HG03045 (cell line): ENCODE measurements at regions not wholly inside any gene's neighbourhood (a gene's known extent, or its start where the extent isn't known, plus 50 kb on each side); places are given as distances from the start of the nearest gene placed in this dataset.
"Not testable (repeated sequence)": the region's sequence is repeated elsewhere in the genome, so short reads cannot be mapped to it uniquely, and the experiment has no call there.

Experiments
- ATAC-seq: cut with Tn5 transposase; IDR thresholded peaks from one replicate; pipeline ENCODE4 v1.9.1; 2021; ENCODE audit warnings: mild to moderate bottlenecking, moderate library complexity; ENCODE audit not compliant: unreplicated experiment

DNA sequence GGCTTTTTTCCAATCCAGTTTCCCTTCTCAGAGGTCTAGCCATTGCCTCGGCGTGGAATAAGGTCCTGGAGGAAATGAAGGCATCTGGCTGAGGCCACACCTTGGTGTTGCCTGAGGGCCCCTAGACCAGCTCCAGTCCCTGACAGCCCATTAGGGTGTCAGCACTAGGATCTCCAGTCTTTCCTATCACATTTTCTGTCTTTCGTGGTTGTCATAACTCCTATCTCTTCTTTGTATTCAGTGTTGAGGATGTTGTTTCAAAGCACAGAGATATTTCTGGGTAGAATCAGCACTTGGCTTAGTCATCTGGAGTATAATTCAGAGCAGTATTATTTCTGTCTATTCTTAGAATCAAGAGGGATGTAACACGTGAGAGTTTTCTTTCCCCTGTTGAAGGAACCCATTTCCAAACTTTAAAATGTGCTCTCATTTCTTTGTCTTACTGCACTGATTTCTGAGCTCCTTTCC, 844.3 kb downstream of the KCNT2 start:
- no peak for ATAC-seq

DNA sequence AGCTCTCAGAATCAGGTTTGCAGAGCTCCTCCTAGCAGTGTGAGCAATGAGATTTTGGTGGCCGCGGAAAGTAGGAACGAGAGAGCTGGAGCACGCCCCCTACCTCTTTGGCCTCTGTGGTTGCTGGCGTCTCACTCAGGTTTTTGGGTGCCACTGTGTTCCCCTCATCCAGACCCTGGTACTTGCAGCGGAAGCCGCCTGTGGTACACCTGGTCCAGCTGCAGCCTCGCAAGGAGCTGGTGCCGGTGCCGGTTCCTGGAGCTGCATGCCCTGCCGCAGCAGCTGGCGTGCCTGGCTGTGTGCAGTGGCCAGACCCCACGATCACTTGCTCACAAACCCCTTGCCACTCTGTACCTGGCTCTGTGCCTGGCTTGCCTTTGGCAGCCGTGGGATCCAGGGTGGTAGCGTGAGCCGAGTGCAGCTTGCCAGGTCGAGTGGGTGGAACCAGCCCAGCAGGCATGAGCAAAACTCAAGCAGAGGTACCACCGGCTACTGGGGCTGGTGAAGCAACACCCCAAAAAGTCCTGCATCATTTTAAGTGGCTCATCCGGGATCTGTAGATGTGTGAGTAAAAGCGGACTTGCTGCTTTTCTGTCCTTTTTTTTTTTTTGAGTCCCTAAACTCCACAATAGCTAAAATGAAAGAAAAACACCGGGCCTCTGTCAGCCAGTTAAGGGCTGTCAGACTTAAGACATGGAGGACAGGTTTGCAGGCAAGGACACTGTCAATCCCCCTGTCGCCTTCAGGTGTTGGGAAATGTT, 844.9 kb downstream of the KCNT2 start:
- no peak for ATAC-seq

DNA sequence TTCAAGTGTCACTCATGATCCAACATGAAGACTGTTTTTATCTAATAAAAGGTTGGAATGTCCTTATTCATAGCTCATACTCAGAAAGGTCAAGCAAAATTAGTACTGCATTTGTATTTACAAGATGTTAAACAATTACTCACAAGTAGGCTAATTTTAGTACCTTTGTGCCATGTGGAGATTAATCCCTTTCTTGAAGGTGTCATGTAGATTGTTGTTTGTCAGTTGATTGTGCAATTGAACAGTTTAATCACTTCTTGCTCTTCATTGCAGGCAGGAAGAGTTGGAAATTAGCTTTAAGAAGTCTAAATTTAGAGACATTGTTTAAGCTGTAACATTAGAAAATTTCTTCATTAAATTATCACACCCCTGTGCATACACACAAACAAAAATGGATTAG, 847.1 kb downstream of the KCNT2 start:
- no peak for ATAC-seq

DNA sequence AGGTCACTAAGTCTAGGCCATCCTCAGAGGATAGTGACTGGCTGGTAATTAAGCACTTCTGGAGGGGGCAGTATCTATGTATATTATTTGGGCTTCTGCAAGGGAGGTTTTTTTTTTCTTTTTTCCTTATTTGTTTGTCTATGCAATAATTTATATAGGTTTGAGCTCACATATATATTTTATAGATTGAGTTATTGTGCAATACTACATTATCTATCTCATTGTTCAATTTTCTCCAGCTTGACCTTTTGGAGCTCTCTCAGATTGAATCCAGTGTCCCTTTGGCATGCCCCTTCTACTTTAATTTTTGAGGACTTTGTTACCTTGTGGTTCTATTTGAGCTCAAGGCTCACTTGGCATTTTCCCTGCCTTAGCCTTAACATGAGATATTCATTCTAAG, 852.1 kb downstream of the KCNT2 start:
- no peak for ATAC-seq

DNA sequence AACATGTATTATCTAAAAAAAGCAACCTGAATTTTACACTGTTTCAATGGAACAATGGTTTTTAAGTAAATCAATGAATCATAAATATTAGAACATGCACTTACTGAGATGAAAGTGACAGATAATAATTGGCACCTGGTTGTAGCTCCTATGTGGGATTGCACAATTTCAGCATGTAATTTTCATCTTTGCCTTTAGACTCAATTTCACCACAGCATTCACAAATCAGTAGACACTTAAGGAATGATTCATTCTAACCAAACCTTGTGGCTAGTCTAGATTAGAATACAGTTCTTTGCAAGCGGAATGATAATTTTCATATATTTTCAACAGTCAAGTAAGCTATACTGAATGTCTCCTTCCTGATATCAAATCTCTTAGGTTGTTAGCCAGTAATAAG, 853.4 kb downstream of the KCNT2 start:
- ATAC-seq = no peak

DNA sequence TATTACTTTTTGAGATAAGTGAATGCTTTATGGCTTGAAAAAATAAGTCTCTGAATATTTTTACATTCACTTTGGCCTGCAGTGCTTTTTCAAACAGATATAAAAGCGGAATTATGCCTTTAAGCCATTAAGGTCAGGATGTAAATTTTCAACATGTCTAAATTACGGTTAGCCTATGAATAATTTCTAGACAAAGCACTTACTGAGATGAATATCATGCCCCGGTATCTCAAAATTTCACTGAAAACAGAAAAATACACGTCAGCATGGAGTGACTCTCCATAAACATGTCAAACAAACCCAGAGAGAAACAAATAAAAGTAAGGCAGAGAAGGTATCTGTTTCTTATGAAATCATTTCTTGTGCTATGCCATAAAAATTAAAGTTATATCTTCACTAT, 853.9 kb downstream of the KCNT2 start:
- ATAC-seq = no peak

DNA sequence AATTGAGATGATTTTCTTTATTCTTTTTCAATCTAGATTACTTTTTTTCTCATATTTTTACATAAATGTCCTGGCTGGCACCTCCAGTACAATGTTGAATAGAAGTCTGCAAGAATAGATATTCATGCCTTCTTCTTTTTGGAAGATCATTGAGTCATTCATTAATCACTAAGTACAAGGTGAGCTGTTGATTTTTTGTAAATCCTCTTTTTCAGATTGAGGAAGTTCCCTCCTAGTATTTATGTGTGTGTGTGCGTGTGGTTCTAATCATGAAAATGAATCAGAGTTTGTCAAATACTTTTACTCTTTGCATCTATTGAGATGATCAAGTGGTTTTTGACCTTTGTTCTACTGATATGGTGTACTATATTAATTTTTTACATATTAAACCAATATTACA, 859.3 kb downstream of the KCNT2 start:
- no peak for ATAC-seq

DNA sequence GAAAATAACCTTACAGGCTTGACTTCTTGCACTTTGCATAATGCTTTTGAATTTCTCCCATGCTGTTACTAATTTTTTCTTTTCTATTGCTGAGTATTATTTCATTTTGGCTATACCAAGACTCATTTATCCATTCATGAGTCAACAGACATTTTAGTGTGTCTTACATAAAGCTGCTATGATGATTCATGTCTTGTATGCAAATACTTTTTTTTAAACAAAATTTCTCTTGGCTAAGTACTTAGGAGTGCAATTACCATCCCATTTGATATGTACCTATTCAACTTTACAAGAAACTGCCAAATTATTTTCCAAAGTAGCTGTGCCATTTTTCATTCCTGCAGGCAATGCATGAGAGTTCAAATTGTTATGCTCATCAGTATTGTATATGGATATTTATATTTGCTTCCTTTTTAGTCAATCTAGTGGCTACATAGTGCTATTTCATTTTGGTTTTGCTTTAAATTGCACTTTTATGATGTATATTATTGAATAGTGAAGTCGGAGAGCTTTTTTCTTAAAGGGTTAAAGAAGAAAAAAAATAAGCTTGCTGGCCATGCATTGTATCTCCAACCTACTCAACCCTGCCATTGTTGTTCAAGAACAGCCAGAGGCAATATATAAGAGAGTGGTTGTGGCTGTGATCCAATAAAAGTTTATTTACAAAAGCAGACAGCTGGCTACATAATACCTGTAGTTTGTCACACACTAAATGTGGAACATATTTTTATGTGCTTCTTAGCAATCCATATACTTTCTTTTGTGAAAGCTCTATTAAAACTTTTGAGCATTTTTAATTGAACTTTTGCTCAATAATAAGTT, 862.8 kb downstream of the KCNT2 start:
- ATAC-seq = no peak

DNA sequence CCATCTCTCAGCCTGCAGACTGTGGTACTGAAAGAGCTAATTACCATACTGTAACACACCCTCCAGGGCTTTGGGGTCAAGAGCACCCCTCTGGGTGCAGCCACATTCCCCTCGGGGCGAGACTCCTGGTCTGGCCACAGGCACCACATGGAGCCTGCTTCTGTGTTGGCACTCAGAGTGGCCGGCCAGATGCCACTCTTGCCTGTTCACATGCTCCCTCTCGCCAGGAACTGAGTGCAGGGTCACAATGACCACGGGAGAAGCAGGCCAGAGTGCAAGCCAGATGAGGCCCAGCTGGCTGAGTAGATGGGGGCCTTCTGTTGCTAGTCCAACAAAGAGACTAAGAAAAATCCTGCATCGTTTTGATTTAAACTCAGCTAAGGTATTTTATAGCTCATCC, 864.0 kb downstream of the KCNT2 start:
- ATAC-seq = no peak

DNA sequence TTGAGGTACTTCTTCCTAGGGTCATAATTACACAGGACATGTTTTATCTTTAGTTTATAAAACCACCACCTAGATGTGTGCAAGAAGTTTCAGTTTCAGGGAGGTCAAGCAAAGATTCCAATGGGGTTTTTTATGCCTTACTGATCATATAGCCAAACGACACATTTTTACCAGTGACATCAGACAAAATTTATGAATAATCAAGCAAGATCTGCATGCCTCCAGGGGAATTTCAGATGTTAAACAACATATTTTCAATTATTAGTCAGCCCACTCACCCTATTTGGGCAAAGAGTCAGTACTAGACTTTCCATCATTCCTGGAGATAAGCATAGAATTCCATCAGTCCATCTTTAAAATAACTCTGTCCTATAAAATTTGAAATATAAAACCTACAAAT, 867.4 kb downstream of the KCNT2 start:
- no peak for ATAC-seq

DNA sequence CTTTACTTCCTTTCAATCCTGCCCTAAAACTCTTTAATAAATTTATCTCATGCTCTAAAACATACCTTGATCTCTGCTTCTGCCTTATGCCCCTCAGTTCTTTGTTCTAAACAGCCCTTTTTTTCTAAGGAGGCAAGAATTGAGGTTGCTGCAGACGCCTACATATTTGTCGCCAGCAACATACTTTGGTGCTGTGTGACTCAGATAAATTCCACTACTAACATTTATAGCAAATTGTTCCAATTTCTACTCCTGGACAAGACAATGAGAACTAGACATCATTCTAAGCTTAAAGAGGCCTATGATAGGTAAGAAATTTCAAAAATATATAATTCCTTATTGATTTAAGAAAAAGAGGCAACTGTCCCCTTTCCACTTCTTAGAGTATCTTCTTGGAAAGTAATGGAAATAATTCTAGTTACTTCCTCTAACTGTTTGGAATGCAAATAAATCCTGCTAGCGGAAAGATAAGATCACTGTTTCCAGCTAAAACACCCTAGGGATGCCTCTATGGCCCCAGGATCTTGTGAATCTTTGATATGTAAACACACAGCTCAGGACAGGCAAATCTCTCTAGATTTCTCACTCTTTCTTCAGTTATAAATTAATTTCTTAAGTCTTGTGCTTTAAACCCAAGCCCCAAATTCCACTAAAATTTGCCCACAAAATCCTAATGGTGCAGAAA, 869.1 kb downstream of the KCNT2 start:
- no peak for ATAC-seq

DNA sequence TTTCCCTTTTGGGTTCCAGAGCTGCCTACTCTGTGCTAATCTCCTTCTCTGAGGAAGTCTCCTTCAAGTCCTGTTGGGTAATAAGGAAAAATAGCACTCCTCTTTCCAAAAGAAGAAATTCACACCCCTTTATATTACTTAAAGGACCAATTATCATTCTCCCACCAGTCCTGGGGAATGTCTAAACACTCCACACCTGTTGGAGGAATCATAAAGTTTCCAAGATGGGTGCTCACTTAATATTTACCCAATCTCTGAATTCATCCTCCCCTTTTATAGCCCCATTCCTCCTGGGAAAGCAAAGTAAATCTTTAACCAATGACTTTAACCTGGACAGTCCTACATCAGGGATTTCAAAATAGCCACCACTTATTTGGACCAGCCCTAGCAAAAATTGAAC, 873.1 kb downstream of the KCNT2 start:
- ATAC-seq = no peak

DNA sequence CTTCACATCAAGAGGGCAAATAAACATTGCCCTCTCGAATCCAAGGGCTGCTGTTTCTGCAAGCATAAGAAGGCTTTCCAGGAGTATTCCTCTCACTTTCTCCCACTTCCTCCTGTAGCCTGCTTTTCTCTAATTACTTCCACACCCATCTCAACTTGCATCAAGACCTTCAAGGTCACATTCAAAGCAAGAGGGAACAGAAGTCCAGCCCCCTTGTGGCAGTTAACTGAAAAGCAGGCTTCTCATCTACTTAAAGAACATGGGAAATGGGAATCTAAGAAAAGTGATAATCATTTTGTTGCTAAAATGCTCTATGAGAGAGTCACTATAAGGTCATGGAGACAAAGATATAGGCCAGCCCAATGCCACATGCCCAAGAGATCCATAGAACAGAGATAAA, 874.4 kb downstream of the KCNT2 start:
- no peak for ATAC-seq

DNA sequence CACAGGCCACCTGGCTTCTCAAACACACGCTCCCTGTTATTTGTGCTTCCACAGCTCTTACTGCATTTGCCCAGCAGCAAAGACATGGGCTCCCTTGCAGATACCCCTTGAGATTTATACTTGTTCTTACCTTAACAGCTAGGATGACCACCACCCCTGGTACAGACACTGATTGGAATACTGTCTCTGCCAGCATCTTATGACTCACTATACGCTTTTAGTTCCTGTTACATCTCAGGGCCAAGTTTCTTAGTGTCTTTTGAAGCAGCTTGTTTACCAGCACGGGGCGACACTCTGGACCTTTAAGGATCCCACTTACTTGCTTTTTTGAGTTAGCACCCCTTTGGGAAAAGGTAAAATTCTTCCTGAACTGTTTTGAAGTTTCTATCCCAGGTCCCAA, 874.8 kb downstream of the KCNT2 start:
- ATAC-seq = no peak

DNA sequence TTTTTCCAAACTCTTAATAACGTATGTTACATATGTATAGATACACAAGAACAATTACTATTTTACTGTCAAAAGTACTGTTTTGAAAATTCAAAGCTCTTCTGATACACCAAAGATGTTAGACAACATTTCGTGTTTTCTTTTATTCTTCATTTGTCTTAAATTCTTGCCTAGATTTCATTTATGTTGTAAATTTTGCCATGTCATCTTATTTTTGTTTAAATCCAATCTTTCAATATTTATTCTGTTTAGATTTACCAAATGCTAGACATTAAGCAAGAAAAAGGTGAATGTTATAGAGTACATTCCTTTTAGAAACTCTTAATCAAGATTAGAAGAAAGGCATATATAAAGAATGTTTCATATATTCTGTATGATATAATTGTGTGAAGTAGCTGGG, 876.9 kb downstream of the KCNT2 start:
- no peak for ATAC-seq

DNA sequence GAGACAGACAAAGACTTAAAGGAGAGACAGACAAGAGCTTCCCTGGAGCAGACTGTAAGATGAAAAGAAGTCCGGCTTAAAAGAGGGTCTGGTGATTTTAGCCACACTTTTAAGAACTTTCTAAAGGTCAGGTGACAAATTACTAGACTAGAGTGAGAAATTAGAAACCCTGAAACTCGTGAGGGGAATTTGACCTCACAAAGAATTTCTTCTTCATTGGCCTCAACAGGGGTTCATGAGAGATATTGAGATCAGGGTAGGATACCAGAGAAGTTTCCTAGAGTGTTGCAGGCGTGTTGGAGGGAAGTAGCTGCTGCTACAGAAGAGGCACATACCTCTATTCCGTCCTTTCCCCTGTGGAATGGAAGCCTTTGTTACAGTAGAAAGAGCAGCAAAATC, 884.4 kb downstream of the KCNT2 start:
- ATAC-seq = no peak

DNA sequence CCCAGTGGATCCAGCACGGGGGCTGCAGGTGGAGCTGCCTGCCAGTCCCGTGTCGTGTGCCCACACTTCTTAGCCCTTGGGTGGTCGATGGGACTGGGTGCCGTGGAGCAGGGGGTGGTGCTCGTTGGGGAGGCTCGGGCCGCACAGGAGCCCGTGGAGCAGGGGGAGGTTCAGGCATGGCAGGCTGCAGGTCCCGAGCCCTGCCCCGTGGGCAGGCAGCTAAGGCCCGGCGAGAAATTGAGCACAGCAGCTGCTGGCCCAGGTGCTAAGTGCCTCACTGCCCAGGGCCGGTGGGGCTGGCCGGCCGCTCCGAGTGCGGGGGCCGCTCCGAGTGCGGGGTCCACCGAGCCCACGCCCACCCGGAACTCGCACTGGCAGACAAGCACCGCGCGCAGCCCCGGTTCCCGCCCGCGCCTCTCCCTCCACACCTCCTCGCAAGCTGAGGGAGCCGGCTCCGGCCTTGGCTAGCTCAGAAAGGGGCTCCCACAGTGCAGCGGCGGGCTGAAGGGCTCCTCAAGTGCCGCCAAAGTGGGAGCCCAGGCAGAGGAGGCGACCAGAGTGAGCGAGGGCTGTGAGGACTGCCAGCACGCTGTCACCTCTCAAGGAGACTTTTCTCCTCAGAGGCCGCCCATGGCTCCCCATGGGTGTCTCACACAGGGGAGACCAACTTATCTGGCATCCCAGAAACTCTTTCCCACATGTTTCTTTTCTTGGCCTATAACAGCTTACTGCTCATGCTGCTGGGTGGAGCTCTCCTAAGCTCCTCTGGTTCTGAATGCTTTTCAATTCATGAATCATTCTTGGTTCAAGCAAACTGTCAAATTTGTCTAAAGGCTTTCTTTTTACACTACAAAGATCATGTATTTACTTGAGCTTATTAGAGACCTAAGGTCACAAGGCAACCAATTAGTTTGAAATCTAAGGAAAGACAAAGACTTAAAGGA, 885.1 kb downstream of the KCNT2 start:
- ATAC-seq = not testable (repeated sequence)

DNA sequence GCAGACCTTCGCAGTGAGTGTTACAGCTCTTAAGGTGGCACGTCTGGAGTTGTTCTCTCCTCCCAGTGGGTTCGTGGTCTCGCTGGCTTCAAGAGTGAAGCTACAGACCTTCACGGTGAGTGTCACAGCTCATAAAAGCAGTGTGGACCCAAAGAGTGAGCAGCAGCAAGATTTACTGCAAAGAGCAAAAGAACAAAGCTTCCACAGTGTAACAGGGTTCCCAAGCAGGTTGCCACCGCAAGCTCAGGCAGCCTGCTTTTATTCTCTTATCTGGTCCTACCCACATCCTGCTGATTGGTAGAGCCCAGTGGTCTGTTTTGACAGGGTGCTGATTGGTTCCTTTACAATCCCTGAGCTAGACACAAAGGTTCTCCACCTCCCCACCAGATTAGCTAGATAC, 886.1 kb downstream of the KCNT2 start:
- ATAC-seq = not testable (repeated sequence)

DNA sequence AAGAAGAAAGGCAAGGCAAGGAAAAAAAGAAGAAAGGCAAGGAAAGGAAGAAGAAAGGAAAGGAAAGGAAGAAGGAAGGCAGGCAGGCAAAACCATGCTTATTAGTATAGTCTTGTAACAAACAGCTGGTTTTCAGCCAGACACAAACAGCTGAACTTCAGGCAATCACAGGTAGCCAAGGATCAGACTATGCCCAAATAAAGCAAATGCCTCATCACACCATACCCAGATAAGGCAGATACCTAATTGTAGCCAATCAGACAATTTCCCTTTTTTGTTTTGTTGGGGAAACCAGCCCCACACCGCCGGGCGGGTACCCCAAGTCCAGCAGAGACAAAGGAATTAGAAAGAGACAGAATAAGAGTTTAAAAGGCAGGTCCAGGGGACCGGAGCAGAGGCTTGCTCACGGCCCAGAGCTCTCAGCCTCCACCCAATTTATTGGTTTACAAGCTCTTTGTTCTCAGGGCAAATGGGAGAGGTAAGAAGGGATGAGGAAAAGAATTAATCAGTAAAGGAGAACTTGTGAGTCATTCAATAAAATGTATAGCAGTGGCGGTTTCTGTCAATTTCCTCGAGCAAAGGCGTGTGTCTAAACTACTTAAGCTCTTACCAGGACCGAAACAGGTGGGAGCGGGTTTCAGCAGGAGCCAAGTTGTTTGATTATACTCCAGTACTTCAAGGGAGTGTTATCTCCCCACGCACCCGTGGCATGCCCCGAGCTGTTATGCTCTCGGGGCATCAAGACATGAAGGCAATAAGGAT, 886.8 kb downstream of the KCNT2 start:
- no peak for ATAC-seq

DNA sequence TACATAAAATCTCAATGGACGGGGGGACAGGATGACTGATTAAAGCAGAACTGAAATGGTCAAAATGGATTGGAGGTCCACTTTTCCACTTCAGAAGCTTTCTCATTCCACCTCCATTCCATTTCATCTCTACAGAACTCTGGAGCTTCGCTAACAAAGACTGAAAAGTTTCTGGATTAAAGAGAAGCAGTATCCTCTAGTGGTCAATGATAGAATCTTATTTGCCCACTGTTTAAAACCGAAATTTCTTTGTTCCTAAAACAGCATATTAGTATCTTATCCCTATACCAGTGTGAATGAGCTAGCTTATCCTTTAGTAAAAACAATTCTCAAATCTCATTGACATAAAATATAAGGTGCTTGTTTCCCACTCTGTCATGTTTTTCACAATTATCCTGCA, 890.6 kb downstream of the KCNT2 start:
- ATAC-seq = no peak
